HG03439 (cell line): ENCODE measurements at regions not wholly inside any gene's neighbourhood (a gene's known extent, or its start where the extent isn't known, plus 50 kb on each side); places are given as distances from the start of the nearest gene placed in this dataset.

Source experiments
- ATAC-seq: cut with Tn5 transposase; IDR thresholded peaks from one replicate; pipeline ENCODE4 v1.9.1; 2021; ENCODE audit warnings: mild to moderate bottlenecking, moderate library complexity; ENCODE audit not compliant: unreplicated experiment

- no peak for ATAC-seq
These were observed 492.7 kb downstream of the RASEF start for GRCh38 chr9:82570226-82570625.

- ATAC-seq = no peak
These were observed 491.4 kb downstream of the RASEF start for GRCh38 chr9:82571540-82571939.

- ATAC-seq = no peak
These were observed 490.8 kb downstream of the RASEF start for GRCh38 chr9:82572146-82572545.

GRCh38 chr9:82574911-82575310 lies 488.0 kb downstream of the RASEF start:
- no peak for ATAC-seq

GRCh38 chr9:82580921-82581320 lies 482.0 kb downstream of the RASEF start:
- ATAC-seq = no peak

GRCh38 chr9:82581516-82581915 lies 481.4 kb downstream of the RASEF start:
- ATAC-seq = no peak

- ATAC-seq = no peak
These were observed 481.0 kb downstream of the RASEF start for GRCh38 chr9:82581935-82582334.

GRCh38 chr9:82582693-82583092 lies 480.2 kb downstream of the RASEF start:
- ATAC-seq = no peak

GRCh38 chr9:82583524-82583923 lies 479.4 kb downstream of the RASEF start:
- ATAC-seq = no peak

GRCh38 chr9:82584349-82584863 lies 478.5 kb downstream of the RASEF start:
- no peak for ATAC-seq

- no peak for ATAC-seq
These were observed 476.0 kb downstream of the RASEF start for GRCh38 chr9:82586918-82587356.

GRCh38 chr9:82588301-82589180 lies 474.4 kb downstream of the RASEF start:
- ATAC-seq = no peak

- ATAC-seq = no peak
These were observed 472.1 kb downstream of the RASEF start for GRCh38 chr9:82590845-82591244.

GRCh38 chr9:82593501-82593900 lies 469.4 kb downstream of the RASEF start:
- no peak for ATAC-seq

GRCh38 chr9:82597241-82598203 lies 465.4 kb downstream of the RASEF start:
- no peak for ATAC-seq

- no peak for ATAC-seq
These were observed 464.5 kb downstream of the RASEF start for GRCh38 chr9:82598241-82599039.

- ATAC-seq = no peak
These were observed 463.5 kb downstream of the RASEF start for GRCh38 chr9:82599336-82599949.

- ATAC-seq = no peak
These were observed 462.2 kb downstream of the RASEF start for GRCh38 chr9:82600536-82601292.

- no peak for ATAC-seq
These were observed 461.6 kb downstream of the RASEF start for GRCh38 chr9:82601293-82601771.
